ENCODE measurements at regions not wholly inside any gene's neighbourhood (a gene's known extent, or its start where the extent isn't known, plus 50 kb on each side); places are given as distances from the start of the nearest gene placed in this dataset.

DNA sequence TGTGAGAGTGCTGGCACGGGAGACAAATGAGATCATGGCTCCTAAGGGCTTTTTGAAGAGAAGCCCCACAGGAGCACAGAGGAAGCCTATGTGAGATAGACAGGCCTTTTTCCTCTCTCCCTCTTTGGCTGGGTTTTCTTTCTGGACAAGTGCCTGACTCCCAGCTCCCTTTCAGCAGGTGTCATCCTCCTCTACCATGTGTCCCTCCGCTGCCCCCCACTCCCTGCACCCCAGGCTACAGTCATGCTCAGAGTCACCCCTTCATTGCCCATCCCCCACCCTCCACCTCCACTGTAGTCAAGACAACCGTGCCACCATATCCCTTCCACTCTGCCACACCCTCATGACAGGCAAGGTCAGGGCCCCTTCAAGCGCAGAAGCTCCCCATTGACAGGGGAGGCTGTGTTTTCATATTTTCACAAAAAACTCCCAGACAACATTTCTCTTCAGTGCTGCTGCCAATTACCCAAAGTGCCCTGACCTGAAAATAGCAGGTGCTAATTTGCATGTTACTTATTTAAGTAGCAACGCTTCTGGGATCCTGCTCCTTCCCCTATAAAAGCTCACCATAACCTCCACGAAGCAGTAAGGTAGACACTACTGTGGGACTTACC, 92.1 kb upstream of the IPO9 start:
- H3K4me3 ChIP-seq (ENCODE audit: low read length): no peak overlapping the region
- H3K27ac ChIP-seq (ENCODE audit: low read length): no peak overlapping the region
- no peaks in the 10 kb centered on the region for H3K36me3 ChIP-seq (ENCODE audit: control insufficient read depth, insufficient read depth, low read length)
- H3K4me1 ChIP-seq (ENCODE audit: control insufficient read depth, insufficient read depth, low read length): peaks cover 4% of the 10 kb centered on the region
- no peak for DNase-seq
- H3K9me3 ChIP-seq (ENCODE audit: control insufficient read depth, low read depth, low read length): no peaks in the 10 kb centered on the region
- no CpG with 5 or more reads among the region's 6 CpGs for WGBS (ENCODE audit: insufficient coverage, low lambda C conversion rate)
- H3K27me3 ChIP-seq (ENCODE audit: control insufficient read depth, insufficient read depth, low read length): peaks cover 8% of the 10 kb centered on the region

- Histone ChIP-seq H3K27ac (ENCODE audit: low read length) (no peak overlapping the region), H3K36me3 (ENCODE audit: control insufficient read depth, insufficient read depth, low read length) (no peaks in the 10 kb centered on the region), H3K9me3 (ENCODE audit: control insufficient read depth, low read depth, low read length) (no peaks in the 10 kb centered on the region), H3K4me3 (ENCODE audit: low read length) (no peak overlapping the region), H3K27me3 (ENCODE audit: control insufficient read depth, insufficient read depth, low read length) (peaks cover 8% of the 10 kb centered on the region), H3K4me1 (ENCODE audit: control insufficient read depth, insufficient read depth, low read length) (peaks cover 4% of the 10 kb centered on the region)
- DNase-seq: peak in 1 of 2 donors; percentile 32
- WGBS (ENCODE audit: insufficient coverage, low lambda C conversion rate): no CpG with 5 or more reads among the region's 5 CpGs
Observed at GRCh38 chr1:201737352-201738060, 91.5 kb upstream of the IPO9 start.

- Histone ChIP-seq H3K4me1 (ENCODE audit: control insufficient read depth, insufficient read depth, low read length) (peaks cover 4% of the 10 kb centered on the region), H3K9me3 (ENCODE audit: control insufficient read depth, low read depth, low read length) (no peaks in the 10 kb centered on the region), H3K4me3 (ENCODE audit: low read length) (peak overlapping the region; percentile 69), H3K27me3 (ENCODE audit: control insufficient read depth, insufficient read depth, low read length) (peaks cover 8% of the 10 kb centered on the region), H3K36me3 (ENCODE audit: control insufficient read depth, insufficient read depth, low read length) (no peaks in the 10 kb centered on the region), H3K27ac (ENCODE audit: low read length) (no peak overlapping the region)
- WGBS (ENCODE audit: insufficient coverage, low lambda C conversion rate): 0% methylated on average over 1 of the region's 12 CpGs
- DNase-seq: no peak
Observed at GRCh38 chr1:201739080-201739479, 89.9 kb upstream of the IPO9 start.

DNA sequence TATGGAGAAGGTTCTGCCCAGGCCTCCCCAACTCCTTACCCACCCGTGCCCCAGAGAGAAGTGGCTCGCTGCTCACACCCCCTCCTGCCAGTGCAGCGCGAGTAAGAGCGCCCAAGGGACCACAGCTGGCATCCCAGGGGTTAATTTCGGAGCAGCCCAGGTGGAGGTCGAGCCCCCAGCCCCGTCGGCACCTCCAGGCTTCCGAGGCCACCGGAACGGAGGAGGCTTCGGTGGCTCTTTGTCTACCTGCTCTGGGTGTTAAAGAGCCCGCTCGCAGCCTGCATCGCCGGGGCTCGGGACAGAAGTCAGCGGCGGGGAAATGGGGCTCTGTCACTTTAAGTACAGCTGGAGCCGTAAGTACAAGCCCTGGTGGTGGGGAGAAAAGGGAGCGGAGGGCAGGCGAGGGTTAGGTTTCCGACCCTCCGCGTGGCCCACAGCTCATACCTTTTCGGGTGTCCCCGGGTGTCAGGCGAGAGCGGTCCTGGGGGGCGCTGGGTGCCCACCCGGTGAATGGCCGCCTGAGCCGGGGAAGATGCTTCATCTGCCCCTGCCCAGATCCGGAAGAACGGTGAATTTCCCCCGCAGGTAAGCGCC, 89.4 kb upstream of the IPO9 start:
- no peaks in the 10 kb centered on the region for H3K36me3 ChIP-seq (ENCODE audit: control insufficient read depth, insufficient read depth, low read length)
- WGBS (ENCODE audit: insufficient coverage, low lambda C conversion rate): no CpG with 5 or more reads among the region's 38 CpGs
- no peak overlapping the region for H3K27ac ChIP-seq (ENCODE audit: low read length)
- peaks cover 8% of the 10 kb centered on the region for H3K27me3 ChIP-seq (ENCODE audit: control insufficient read depth, insufficient read depth, low read length)
- H3K4me3 ChIP-seq (ENCODE audit: low read length): peak overlapping the region; percentile 69
- H3K9me3 ChIP-seq (ENCODE audit: control insufficient read depth, low read depth, low read length): no peaks in the 10 kb centered on the region
- peaks cover 4% of the 10 kb centered on the region for H3K4me1 ChIP-seq (ENCODE audit: control insufficient read depth, insufficient read depth, low read length)
- DNase-seq: peak; percentile 42 to 74

DNA sequence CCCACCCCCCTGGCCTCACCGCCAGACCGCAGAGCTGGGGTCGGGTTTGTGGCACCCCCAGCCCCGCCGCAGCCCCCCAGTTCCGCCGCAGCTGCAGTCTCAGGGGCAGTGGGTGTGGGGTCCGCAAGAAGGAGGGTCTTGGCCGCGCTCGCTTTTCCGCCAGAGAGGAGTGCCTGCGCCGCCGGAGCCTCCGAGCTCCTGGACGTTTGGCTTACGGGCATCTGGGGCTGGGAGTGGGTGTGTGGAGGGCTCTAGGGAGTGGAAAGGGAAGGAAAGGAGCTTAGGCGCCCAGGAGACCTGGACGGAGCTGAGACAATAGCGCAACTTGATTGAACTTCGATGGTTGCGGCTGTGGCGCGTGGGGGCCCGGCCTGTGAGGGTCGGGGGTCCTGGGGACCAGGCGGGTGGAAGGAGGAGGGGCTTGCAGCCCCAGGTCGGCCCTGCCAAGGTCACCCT, 88.8 kb upstream of the IPO9 start:
- Histone ChIP-seq H3K9me3 (ENCODE audit: control insufficient read depth, low read depth, low read length) (no peaks in the 10 kb centered on the region), H3K27me3 (ENCODE audit: control insufficient read depth, insufficient read depth, low read length) (peaks cover 8% of the 10 kb centered on the region), H3K4me1 (ENCODE audit: control insufficient read depth, insufficient read depth, low read length) (peaks cover 4% of the 10 kb centered on the region), H3K36me3 (ENCODE audit: control insufficient read depth, insufficient read depth, low read length) (no peaks in the 10 kb centered on the region), H3K27ac (ENCODE audit: low read length) (no peak overlapping the region), H3K4me3 (ENCODE audit: low read length) (peak overlapping the region; percentile 69)
- no CpG with 5 or more reads among the region's 29 CpGs for WGBS (ENCODE audit: insufficient coverage, low lambda C conversion rate)
- DNase-seq: peak in 1 of 2 donors; percentile 18

DNA sequence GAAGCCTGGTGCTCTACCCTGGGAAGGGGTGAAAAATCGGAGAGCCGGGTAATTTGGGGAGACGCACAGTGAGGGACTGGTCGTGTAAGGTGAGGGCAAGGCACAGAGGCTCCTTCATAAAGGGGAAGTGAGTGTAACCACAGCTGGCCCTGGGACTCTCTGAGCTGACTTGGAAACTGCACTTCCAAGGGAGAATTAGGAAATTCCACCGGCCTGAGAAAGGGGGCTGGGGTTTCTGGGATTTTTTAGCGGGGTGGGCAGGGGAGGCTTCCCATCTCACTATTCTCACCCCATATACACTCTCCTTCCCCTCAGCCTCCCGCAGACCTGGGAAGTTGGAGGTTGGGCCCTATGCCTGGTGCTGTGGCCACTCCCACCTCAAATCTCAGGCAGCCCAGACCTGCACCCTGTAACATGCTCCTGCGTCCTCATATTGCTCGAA, 88.3 kb upstream of the IPO9 start:
- no peak for DNase-seq
- peak overlapping the region; percentile 69 for H3K4me3 ChIP-seq (ENCODE audit: low read length)
- H3K27ac ChIP-seq (ENCODE audit: low read length): no peak overlapping the region
- no peaks in the 10 kb centered on the region for H3K36me3 ChIP-seq (ENCODE audit: control insufficient read depth, insufficient read depth, low read length)
- H3K9me3 ChIP-seq (ENCODE audit: control insufficient read depth, low read depth, low read length): no peaks in the 10 kb centered on the region
- peaks cover 8% of the 10 kb centered on the region for H3K27me3 ChIP-seq (ENCODE audit: control insufficient read depth, insufficient read depth, low read length)
- WGBS (ENCODE audit: insufficient coverage, low lambda C conversion rate): no CpG with 5 or more reads among the region's 9 CpGs
- peaks cover 4% of the 10 kb centered on the region for H3K4me1 ChIP-seq (ENCODE audit: control insufficient read depth, insufficient read depth, low read length)

- no peak for DNase-seq
- Histone ChIP-seq H3K4me1 (ENCODE audit: control insufficient read depth, insufficient read depth, low read length) (peaks cover 4% of the 10 kb centered on the region), H3K9me3 (ENCODE audit: control insufficient read depth, low read depth, low read length) (no peaks in the 10 kb centered on the region), H3K27me3 (ENCODE audit: control insufficient read depth, insufficient read depth, low read length) (peaks cover 8% of the 10 kb centered on the region), H3K27ac (ENCODE audit: low read length) (no peak overlapping the region), H3K36me3 (ENCODE audit: control insufficient read depth, insufficient read depth, low read length) (no peaks in the 10 kb centered on the region), H3K4me3 (ENCODE audit: low read length) (no peak overlapping the region)
- no CpG with 5 or more reads among the region's 3 CpGs for WGBS (ENCODE audit: insufficient coverage, low lambda C conversion rate)
Observed at GRCh38 chr1:201741763-201742342, 87.1 kb upstream of the IPO9 start.

DNA sequence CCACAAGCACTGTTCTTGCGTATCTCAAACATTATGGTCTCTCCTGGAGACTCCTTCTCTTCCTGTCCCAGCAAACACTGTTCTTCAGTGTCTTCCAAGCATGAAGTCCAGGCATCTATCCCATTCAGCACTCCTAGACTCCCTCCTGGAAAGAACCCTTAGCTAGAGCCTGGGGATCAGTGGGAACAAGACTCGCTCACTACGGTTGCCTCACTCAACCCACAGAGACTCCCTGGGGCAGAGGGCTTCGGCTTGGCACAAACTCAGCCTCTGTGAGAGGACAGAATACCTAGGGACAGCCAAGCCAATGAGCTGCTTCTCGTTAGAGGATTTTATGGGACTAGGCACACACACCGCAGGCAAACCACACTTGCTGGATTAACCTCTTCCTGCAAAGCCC, 86.5 kb upstream of the IPO9 start:
- no CpG with 5 or more reads among the region's 6 CpGs for WGBS (ENCODE audit: insufficient coverage, low lambda C conversion rate)
- DNase-seq: no peak
- Histone ChIP-seq H3K4me3 (ENCODE audit: low read length) (no peak overlapping the region), H3K27ac (ENCODE audit: low read length) (no peak overlapping the region), H3K4me1 (ENCODE audit: control insufficient read depth, insufficient read depth, low read length) (peaks cover 4% of the 10 kb centered on the region), H3K27me3 (ENCODE audit: control insufficient read depth, insufficient read depth, low read length) (peaks cover 8% of the 10 kb centered on the region), H3K36me3 (ENCODE audit: control insufficient read depth, insufficient read depth, low read length) (no peaks in the 10 kb centered on the region), H3K9me3 (ENCODE audit: control insufficient read depth, low read depth, low read length) (no peaks in the 10 kb centered on the region)

- Histone ChIP-seq H3K27ac (ENCODE audit: low read length) (no peak overlapping the region), H3K4me3 (ENCODE audit: low read length) (no peak overlapping the region), H3K4me1 (ENCODE audit: control insufficient read depth, insufficient read depth, low read length) (peaks cover 4% of the 10 kb centered on the region), H3K27me3 (ENCODE audit: control insufficient read depth, insufficient read depth, low read length) (peaks cover 6% of the 10 kb centered on the region), H3K36me3 (ENCODE audit: control insufficient read depth, insufficient read depth, low read length) (no peaks in the 10 kb centered on the region), H3K9me3 (ENCODE audit: control insufficient read depth, low read depth, low read length) (no peaks in the 10 kb centered on the region)
- 89% methylated on average over 1 of the region's 5 CpGs for WGBS (ENCODE audit: insufficient coverage, low lambda C conversion rate)
- DNase-seq: no peak
Observed at GRCh38 chr1:201742955-201743805, 85.8 kb upstream of the IPO9 start.

DNA sequence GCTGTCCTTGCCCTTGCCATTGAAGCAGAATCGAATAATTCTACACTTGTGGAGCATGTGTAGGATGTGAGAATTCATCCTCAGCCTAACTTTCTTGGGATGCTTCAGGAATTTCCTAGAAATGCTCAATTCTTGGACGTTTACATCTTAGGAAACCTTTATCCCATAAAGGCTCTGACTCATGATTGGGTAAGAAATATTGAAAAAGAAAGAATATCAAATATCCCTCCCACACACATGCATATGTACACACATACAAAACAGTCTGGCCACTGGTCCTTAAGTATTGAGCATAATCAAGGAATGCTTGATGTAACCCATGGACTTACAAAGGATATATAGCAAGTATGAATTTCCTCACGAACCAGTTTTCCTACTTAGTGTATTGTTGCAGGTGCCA, 83.9 kb upstream of the IPO9 start:
- no peaks in the 10 kb centered on the region for H3K4me1 ChIP-seq (ENCODE audit: control insufficient read depth, insufficient read depth, low read length)
- 80% methylated on average over 1 of the region's 3 CpGs for WGBS (ENCODE audit: insufficient coverage, low lambda C conversion rate)
- no peaks in the 10 kb centered on the region for H3K27me3 ChIP-seq (ENCODE audit: control insufficient read depth, insufficient read depth, low read length)
- DNase-seq: no peak
- no peaks in the 10 kb centered on the region for H3K9me3 ChIP-seq (ENCODE audit: control insufficient read depth, low read depth, low read length)
- no peak overlapping the region for H3K4me3 ChIP-seq (ENCODE audit: low read length)
- H3K27ac ChIP-seq (ENCODE audit: low read length): no peak overlapping the region
- H3K36me3 ChIP-seq (ENCODE audit: control insufficient read depth, insufficient read depth, low read length): no peaks in the 10 kb centered on the region
